Bronchial epithelial cell (primary cell): ENCODE measurements at regions not wholly inside any gene's neighbourhood (a gene's known extent, or its start where the extent isn't known, plus 50 kb on each side); places are given as distances from the start of the nearest gene placed in this dataset.

Experiments used
- DNase-seq: peaks from one replicate; pipeline ENCODE4 v3.0.0-alpha.2; 2010; ENCODE audit warnings: low read depth
- FAIRE-seq: peaks from 2 replicates; lab custom pipeline; 2011; peaks lifted over from hg19 to GRCh38; lab: Jason Lieb, UNC
- H3K27me3 ChIP-seq: 2 replicates; pipeline ENCODE4 v1.5.1; 2011; ENCODE audit warnings: low read length; ENCODE audit not compliant: control insufficient read depth, insufficient read depth
- H3K36me3 ChIP-seq: 2 replicates; pipeline ENCODE4 v1.5.1; 2011; ENCODE audit warnings: low read length; ENCODE audit not compliant: control insufficient read depth, insufficient read depth
- H3K4me3 ChIP-seq: 2 replicates; pipeline ENCODE4 v1.5.1; 2011; ENCODE audit warnings: mild to moderate bottlenecking, low read depth, low read length, control low read depth
- CTCF ChIP-seq: IDR thresholded peaks from 2 replicates; pipeline ENCODE4 v1.5.1; 2011; ENCODE audit warnings: mild to moderate bottlenecking, moderate library complexity, low read length, control low read depth, inconsistent platforms; ENCODE audit not compliant: insufficient read depth, severe bottlenecking

GRCh38 chr4:32826169-32826568 lies 2106.0 kb downstream of the PCDH7 start:
- no peak for TF ChIP-seq CTCF
- no peak for DNase-seq
- no peaks in the 10 kb centered on the region for H3K36me3 ChIP-seq
- H3K27me3 ChIP-seq = no peaks in the 10 kb centered on the region
- no peak overlapping the region for H3K4me3 ChIP-seq
- no peak for FAIRE-seq

DNA sequence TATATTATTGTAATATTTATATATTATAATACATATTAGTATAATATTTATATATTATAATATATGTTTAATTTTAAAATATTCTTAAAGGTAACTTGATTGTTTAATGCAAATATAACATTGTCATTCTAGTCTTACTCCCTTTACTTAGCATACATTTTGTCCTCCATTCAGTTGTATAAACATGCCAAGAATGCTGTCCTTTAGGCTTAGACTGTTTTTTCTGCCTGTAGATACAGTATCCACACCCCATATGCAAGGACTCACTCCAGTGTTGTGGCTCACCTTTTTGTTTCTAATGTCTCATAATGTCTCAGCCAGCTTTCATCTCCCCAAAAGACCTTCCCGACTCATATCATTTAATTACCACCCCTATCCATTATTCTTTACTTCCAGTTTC lies 2110.0 kb downstream of the PCDH7 start:
- no peak overlapping the region for H3K4me3 ChIP-seq
- DNase-seq = no peak
- H3K36me3 ChIP-seq = no peaks in the 10 kb centered on the region
- no peaks in the 10 kb centered on the region for H3K27me3 ChIP-seq
- no peak for FAIRE-seq
- TF ChIP-seq CTCF = no peak

GRCh38 chr4:32831104-32831503 lies 2110.9 kb downstream of the PCDH7 start:
- TF ChIP-seq CTCF = no peak
- no peaks in the 10 kb centered on the region for H3K36me3 ChIP-seq
- DNase-seq (no peak), FAIRE-seq (no peak)
- H3K4me3 ChIP-seq = no peak overlapping the region
- no peaks in the 10 kb centered on the region for H3K27me3 ChIP-seq

GRCh38 chr4:32840461-32841189 lies 2120.5 kb downstream of the PCDH7 start:
- TF ChIP-seq CTCF = no peak
- FAIRE-seq = no peak
- DNase-seq = no peak

GRCh38 chr4:32841217-32841616 lies 2121.0 kb downstream of the PCDH7 start:
- H3K27me3 ChIP-seq = no peaks in the 10 kb centered on the region
- FAIRE-seq = no peak
- no peak for TF ChIP-seq CTCF
- no peak for DNase-seq
- no peaks in the 10 kb centered on the region for H3K36me3 ChIP-seq
- no peak overlapping the region for H3K4me3 ChIP-seq

More at GRCh38 chr4:32840461-32841189, 2120.5 kb downstream of the PCDH7 start:
- H3K36me3 ChIP-seq = no peaks in the 10 kb centered on the region
- H3K4me3 ChIP-seq = no peak overlapping the region
- no peaks in the 10 kb centered on the region for H3K27me3 ChIP-seq

DNA sequence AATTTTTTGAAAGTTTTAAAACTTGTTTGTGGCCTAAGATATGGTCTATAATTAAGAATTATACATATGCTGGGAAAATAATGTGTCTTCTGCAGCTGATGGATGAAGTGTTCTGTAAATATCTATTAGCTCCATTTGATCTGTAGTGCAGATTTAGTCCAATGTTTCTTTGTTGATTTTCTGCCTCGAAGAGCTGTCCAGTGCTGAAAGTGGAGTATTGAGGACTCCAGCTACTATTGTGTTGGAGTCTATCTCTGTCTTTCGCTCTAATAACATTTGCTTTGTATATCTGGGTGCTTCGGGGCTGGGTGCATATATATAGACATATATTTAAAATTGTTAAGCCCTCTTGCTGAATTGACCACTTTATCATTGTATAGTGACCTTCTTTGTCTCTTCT lies 2127.3 kb downstream of the PCDH7 start:
- Histone ChIP-seq H3K36me3 (no peaks in the 10 kb centered on the region), H3K27me3 (no peaks in the 10 kb centered on the region), H3K4me3 (no peak overlapping the region)
- no peak for FAIRE-seq
- DNase-seq = no peak
- TF ChIP-seq CTCF = no peak
